ENCODE measurements at regions not wholly inside any gene's neighbourhood (a gene's known extent, or its start where the extent isn't known, plus 50 kb on each side); places are given as distances from the start of the nearest gene placed in this dataset.

DNA sequence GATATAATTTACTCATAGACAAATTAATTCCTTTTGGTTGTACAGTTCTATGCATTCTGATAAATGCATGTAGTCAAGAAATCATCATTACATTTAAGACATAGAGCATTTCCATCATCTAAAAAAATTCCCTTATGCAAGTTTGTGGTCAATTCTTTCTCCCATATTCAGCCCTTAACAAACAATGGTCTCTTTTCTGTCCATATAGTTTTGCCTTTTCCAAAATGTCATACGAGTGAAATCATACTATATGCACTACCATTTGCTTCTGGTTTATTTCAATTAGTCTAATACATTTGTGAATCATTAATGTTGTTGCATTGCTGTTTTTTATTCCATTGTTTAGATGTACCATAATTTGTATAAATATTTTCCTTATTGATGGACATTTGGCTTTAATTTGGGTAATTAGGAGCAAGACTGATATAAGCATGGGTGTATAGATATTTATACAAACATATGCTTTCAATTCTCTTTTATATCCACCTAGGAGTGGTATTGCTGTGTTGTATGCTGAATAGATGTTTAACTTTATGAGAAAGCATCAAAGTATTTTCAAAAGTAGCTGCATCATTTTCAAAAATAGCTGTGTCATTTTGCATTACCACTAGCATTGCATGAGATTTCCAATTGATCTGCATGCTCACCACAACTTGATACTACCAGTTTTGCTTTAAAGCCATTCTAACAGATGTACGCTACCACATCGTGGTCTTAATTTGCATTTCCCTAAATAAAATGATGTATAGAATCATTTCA is 397.0 kb upstream of the ADAMTS5 start:
- TF ChIP-seq, protein P1, sequence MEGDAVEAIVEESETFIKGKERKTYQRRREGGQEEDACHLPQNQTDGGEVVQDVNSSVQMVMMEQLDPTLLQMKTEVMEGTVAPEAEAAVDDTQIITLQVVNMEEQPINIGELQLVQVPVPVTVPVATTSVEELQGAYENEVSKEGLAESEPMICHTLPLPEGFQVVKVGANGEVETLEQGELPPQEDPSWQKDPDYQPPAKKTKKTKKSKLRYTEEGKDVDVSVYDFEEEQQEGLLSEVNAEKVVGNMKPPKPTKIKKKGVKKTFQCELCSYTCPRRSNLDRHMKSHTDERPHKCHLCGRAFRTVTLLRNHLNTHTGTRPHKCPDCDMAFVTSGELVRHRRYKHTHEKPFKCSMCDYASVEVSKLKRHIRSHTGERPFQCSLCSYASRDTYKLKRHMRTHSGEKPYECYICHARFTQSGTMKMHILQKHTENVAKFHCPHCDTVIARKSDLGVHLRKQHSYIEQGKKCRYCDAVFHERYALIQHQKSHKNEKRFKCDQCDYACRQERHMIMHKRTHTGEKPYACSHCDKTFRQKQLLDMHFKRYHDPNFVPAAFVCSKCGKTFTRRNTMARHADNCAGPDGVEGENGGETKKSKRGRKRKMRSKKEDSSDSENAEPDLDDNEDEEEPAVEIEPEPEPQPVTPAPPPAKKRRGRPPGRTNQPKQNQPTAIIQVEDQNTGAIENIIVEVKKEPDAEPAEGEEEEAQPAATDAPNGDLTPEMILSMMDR (IDR thresholded peaks at IDR 0.05; ENCODE audit: unreplicated experiment), result no peak
- H3K27me3 Mint-ChIP-seq (ENCODE audit: insufficient read depth, unreplicated experiment), result no peaks in the 10 kb centered on the region
- H3K4me3 Mint-ChIP-seq (ENCODE audit: unreplicated experiment), result no peak overlapping the region
- H3K36me3 Mint-ChIP-seq (ENCODE audit: insufficient read depth, unreplicated experiment), result no peaks in the 10 kb centered on the region
- no peak overlapping the region for H3K27ac Mint-ChIP-seq (ENCODE audit: low read depth, unreplicated experiment)
- DNase-seq (ENCODE audit: unreplicated experiment), result no peak
- CTCF ChIA-PET, result no interaction called here
- intact Hi-C loops (cut with micrococcal nuclease), result loop anchor here (5.0 to 10.0 kb wide), 2 partner anchors 198 to 341 kb away; no protein-coding TSS in a partner anchor
- no peaks in the 10 kb centered on the region for H3K4me1 Mint-ChIP-seq (ENCODE audit: insufficient read depth, unreplicated experiment)
- no peaks in the 10 kb centered on the region for H3K9me3 Mint-ChIP-seq (ENCODE audit: unreplicated experiment)
- POLR2A ChIA-PET, result no interaction called here
- no TSS peak for BruUV-seq (replicated peaks)

DNA sequence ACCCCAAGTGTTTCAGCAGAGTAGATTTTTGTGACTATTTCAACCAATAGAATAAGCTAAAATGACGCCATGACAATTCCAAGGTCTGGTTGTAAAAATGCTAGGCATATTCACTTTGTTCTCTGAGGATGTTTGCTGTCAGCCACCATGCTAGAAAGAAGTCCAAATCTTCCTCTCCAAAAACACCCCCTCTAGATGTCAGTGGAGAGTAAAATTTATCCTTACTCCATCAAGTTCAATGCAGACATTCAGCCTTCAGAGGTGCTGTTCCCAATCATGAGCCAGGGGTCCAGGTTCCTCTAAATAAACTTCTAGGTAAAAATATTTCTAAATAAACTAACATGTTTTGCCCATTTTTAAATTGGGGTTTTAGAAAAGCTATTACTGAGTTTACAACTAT is 395.4 kb upstream of the ADAMTS5 start:
- no peaks in the 10 kb centered on the region for H3K36me3 Mint-ChIP-seq (ENCODE audit: insufficient read depth, unreplicated experiment)
- H3K27ac Mint-ChIP-seq (ENCODE audit: low read depth, unreplicated experiment), result no peak overlapping the region
- H3K4me1 Mint-ChIP-seq (ENCODE audit: insufficient read depth, unreplicated experiment), result no peaks in the 10 kb centered on the region
- no peaks in the 10 kb centered on the region for H3K9me3 Mint-ChIP-seq (ENCODE audit: unreplicated experiment)
- peak; percentile 3 for DNase-seq (ENCODE audit: unreplicated experiment)
- TF ChIP-seq, protein P1 (IDR thresholded peaks at IDR 0.05; ENCODE audit: unreplicated experiment), result no peak
- BruUV-seq (replicated peaks), result no TSS peak
- ChIA-PET CTCF (interaction anchor here (0.8 to 2.4 kb wide), 3 partner anchors 16 to 203 kb away, joined by 3 to 11 read pairs (median 3); no protein-coding TSS in a partner anchor), POLR2A (no interaction called here)
- H3K4me3 Mint-ChIP-seq (ENCODE audit: unreplicated experiment), result no peak overlapping the region
- intact Hi-C loops (cut with micrococcal nuclease), result loop anchor here (5.0 to 10.0 kb wide), 2 partner anchors 200 to 343 kb away; no protein-coding TSS in a partner anchor
- no peaks in the 10 kb centered on the region for H3K27me3 Mint-ChIP-seq (ENCODE audit: insufficient read depth, unreplicated experiment)

DNA sequence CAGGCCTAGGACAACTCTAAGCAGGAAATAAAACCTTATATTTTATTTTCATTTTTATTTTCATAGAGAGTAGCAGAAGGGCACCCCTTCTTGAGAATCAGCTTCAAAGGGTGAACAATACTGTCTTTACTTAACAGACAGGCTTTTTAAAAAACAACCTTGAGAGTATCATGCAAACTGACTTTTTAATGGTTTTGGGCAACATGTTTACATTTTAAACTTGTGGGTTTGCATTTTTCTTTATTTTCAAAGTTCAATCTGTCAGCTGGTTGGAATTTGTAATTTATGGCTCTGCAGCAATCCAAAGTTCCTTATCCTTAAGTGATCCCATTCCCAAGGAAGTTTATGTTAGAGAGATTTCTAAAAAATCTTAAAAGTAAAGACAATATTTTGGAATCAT is 392.3 kb upstream of the ADAMTS5 start:
- no peaks in the 10 kb centered on the region for H3K4me1 Mint-ChIP-seq (ENCODE audit: insufficient read depth, unreplicated experiment)
- no peaks in the 10 kb centered on the region for H3K9me3 Mint-ChIP-seq (ENCODE audit: unreplicated experiment)
- H3K4me3 Mint-ChIP-seq (ENCODE audit: unreplicated experiment), result no peak overlapping the region
- DNase-seq (ENCODE audit: unreplicated experiment), result no peak
- H3K27ac Mint-ChIP-seq (ENCODE audit: low read depth, unreplicated experiment), result no peak overlapping the region
- CTCF ChIA-PET, result interaction anchor here (0.7 kb wide), 1 partner anchor 22 kb away, joined by 3 read pairs; no protein-coding TSS in a partner anchor
- POLR2A ChIA-PET, result no interaction called here
- H3K27me3 Mint-ChIP-seq (ENCODE audit: insufficient read depth, unreplicated experiment), result no peaks in the 10 kb centered on the region
- BruUV-seq (replicated peaks), result no TSS peak
- TF ChIP-seq, protein P1 (IDR thresholded peaks at IDR 0.05; ENCODE audit: unreplicated experiment), result no peak
- intact Hi-C loops (cut with micrococcal nuclease), result no loop called here
- H3K36me3 Mint-ChIP-seq (ENCODE audit: insufficient read depth, unreplicated experiment), result no peaks in the 10 kb centered on the region

DNA sequence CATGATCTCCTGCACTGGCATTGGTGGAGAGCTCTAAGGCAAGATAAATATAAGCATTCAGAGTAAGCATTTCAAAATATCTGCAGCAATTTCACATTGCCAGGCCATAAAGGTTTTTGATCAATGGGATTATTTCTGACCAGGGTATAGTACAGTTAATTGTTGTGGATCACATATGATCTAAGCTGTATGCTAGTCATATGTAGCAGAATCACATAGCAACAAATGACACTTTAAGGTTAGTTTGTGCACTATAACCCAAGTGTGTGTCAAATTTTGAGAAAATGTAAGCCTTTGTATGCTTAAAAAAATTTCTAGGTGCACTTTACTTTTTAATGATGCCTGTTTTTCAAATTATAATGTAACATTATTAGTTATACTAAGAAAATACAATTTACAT is 386.0 kb upstream of the ADAMTS5 start:
- H3K9me3 Mint-ChIP-seq (ENCODE audit: unreplicated experiment), result no peaks in the 10 kb centered on the region
- no peak for DNase-seq (ENCODE audit: unreplicated experiment)
- ChIA-PET POLR2A (no interaction called here), CTCF (no interaction called here)
- no peaks in the 10 kb centered on the region for H3K4me1 Mint-ChIP-seq (ENCODE audit: insufficient read depth, unreplicated experiment)
- H3K4me3 Mint-ChIP-seq (ENCODE audit: unreplicated experiment), result no peak overlapping the region
- H3K36me3 Mint-ChIP-seq (ENCODE audit: insufficient read depth, unreplicated experiment), result no peaks in the 10 kb centered on the region
- H3K27me3 Mint-ChIP-seq (ENCODE audit: insufficient read depth, unreplicated experiment), result no peaks in the 10 kb centered on the region
- no TSS peak for BruUV-seq (replicated peaks)
- H3K27ac Mint-ChIP-seq (ENCODE audit: low read depth, unreplicated experiment), result no peak overlapping the region
- TF ChIP-seq, protein P1 (IDR thresholded peaks at IDR 0.05; ENCODE audit: unreplicated experiment), result no peak
- intact Hi-C loops (cut with micrococcal nuclease), result no loop called here

Data from MCF 10A (cell line).